ENCODE measurements at regions not wholly inside any gene's neighbourhood (a gene's known extent, or its start where the extent isn't known, plus 50 kb on each side); places are given as distances from the start of the nearest gene placed in this dataset.
A peak's percentile ranks its signal among the peaks of the same experiment; 100 is the strongest.

DNA sequence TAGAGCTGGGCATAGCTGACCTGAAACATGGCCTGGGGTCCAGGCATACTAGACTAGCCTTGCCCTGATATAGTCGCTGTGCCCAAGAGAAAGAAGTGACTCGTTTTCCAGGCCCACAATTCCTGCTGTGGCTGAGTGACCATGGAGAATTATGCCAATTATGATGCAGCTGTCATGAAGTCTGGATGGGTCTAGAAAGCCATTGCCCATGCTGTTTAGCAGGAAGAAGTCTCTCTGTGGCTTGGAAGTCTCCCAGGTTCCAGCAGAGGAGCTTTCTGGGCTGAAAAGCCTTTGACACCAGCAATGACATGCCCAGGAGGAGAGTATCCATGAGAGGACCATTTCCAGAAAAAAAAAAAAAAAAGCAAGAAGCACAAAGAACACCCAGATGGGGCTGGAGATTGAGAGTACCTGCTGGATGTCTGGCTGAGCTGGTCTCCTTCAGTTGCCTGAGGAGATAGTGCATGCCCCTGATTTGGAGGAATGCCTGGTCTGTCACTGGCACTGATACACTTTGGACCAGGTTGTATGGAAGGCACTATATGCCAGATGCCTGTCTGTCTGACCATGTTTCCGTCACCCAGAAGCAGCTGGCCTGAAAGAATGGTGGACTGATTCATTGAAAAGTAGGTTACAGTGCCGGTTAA lies 128.0 kb upstream of the EPB41L4A start:
- Histone ChIP-seq H3K36me3 (ENCODE audit: insufficient read depth, low read length) (no peaks in the 10 kb centered on the region), H3K27me3 (ENCODE audit: insufficient read depth, low read length) (peaks cover 6% of the 10 kb centered on the region), H2AFZ (ENCODE audit: low read length) (no peak overlapping the region), H3K9me3 (ENCODE audit: low read depth, low read length) (no peaks in the 10 kb centered on the region), H3K4me2 (ENCODE audit: insufficient read depth, low read length) (no peak overlapping the region), H3K4me3 (ENCODE audit: insufficient read depth, low read length) (no peak overlapping the region), H4K20me1 (ENCODE audit: insufficient read depth, low read length) (no peaks in the 10 kb centered on the region), H3K4me1 (ENCODE audit: insufficient read depth, low read length) (peaks cover 15% of the 10 kb centered on the region), H3K27ac (ENCODE audit: low read depth, low read length) (no peak overlapping the region), H3K79me2 (ENCODE audit: insufficient read depth, low read length) (no peaks in the 10 kb centered on the region)
- TF ChIP-seq, protein P1, sequence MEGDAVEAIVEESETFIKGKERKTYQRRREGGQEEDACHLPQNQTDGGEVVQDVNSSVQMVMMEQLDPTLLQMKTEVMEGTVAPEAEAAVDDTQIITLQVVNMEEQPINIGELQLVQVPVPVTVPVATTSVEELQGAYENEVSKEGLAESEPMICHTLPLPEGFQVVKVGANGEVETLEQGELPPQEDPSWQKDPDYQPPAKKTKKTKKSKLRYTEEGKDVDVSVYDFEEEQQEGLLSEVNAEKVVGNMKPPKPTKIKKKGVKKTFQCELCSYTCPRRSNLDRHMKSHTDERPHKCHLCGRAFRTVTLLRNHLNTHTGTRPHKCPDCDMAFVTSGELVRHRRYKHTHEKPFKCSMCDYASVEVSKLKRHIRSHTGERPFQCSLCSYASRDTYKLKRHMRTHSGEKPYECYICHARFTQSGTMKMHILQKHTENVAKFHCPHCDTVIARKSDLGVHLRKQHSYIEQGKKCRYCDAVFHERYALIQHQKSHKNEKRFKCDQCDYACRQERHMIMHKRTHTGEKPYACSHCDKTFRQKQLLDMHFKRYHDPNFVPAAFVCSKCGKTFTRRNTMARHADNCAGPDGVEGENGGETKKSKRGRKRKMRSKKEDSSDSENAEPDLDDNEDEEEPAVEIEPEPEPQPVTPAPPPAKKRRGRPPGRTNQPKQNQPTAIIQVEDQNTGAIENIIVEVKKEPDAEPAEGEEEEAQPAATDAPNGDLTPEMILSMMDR (IDR thresholded peaks at IDR 0.05; ENCODE audit: extremely low read depth, low read depth, low read length) = no peak
- no peak for DNase-seq (ENCODE audit: insufficient read length, low spot score, missing footprints)

DNA sequence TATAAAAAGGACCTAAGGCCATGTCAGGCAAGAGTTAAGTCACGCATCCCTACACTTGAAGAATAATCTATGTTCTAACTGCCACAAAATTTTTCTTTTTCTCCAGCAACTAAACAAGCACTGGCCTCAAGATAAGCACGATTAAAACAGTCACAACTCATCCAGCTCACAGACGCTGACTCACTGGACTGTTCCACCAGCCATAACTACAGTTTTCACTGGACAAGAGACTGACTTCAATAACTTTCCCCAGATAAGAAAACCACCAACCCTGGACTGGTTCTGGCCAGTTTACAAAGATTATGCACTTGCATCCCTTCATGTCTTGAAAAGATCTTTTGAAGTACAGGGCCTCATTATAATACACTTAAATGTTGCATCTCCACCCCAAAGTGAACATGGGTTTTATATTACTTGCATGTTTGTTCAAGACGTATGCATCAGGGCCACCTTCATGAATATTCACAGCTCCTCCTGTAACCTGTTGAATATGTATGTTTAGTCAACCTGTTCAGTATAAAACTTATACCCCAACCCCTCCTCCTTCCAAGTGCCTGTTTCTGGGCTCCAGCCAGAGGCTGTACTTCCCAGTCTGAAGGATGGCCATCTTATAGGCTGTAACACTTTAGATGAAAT lies 129.3 kb upstream of the EPB41L4A start:
- Histone ChIP-seq H3K79me2 (ENCODE audit: insufficient read depth, low read length) (no peaks in the 10 kb centered on the region), H4K20me1 (ENCODE audit: insufficient read depth, low read length) (no peaks in the 10 kb centered on the region), H3K9me3 (ENCODE audit: low read depth, low read length) (no peaks in the 10 kb centered on the region), H3K4me1 (ENCODE audit: insufficient read depth, low read length) (peaks cover 15% of the 10 kb centered on the region), H2AFZ (ENCODE audit: low read length) (no peak overlapping the region), H3K27ac (ENCODE audit: low read depth, low read length) (no peak overlapping the region), H3K27me3 (ENCODE audit: insufficient read depth, low read length) (peaks cover 6% of the 10 kb centered on the region), H3K4me3 (ENCODE audit: insufficient read depth, low read length) (no peak overlapping the region), H3K4me2 (ENCODE audit: insufficient read depth, low read length) (peak overlapping the region; percentile 3), H3K36me3 (ENCODE audit: insufficient read depth, low read length) (no peaks in the 10 kb centered on the region)
- peak; percentile 65 for DNase-seq (ENCODE audit: insufficient read length, low spot score, missing footprints)
- TF ChIP-seq, protein P1 (IDR thresholded peaks at IDR 0.05; ENCODE audit: extremely low read depth, low read depth, low read length) = no peak

- no peaks in the 10 kb centered on the region for H3K36me3 ChIP-seq (ENCODE audit: insufficient read depth, low read length)
- no peak overlapping the region for H3K27ac ChIP-seq (ENCODE audit: low read depth, low read length)
- peaks cover 15% of the 10 kb centered on the region for H3K4me1 ChIP-seq (ENCODE audit: insufficient read depth, low read length)
- no peaks in the 10 kb centered on the region for H3K79me2 ChIP-seq (ENCODE audit: insufficient read depth, low read length)
- no peak overlapping the region for H3K4me2 ChIP-seq (ENCODE audit: insufficient read depth, low read length)
- H3K9me3 ChIP-seq (ENCODE audit: low read depth, low read length) = no peaks in the 10 kb centered on the region
- H2AFZ ChIP-seq (ENCODE audit: low read length) = no peak overlapping the region
- no peaks in the 10 kb centered on the region for H4K20me1 ChIP-seq (ENCODE audit: insufficient read depth, low read length)
- no peak for DNase-seq (ENCODE audit: insufficient read length, low spot score, missing footprints)
- TF ChIP-seq, protein P1 (IDR thresholded peaks at IDR 0.05; ENCODE audit: extremely low read depth, low read depth, low read length) = no peak
- peaks cover 6% of the 10 kb centered on the region for H3K27me3 ChIP-seq (ENCODE audit: insufficient read depth, low read length)
- no peak overlapping the region for H3K4me3 ChIP-seq (ENCODE audit: insufficient read depth, low read length)
Measured at GRCh38 chr5:112549127-112549526, 130.1 kb upstream of the EPB41L4A start.

- H3K27ac ChIP-seq (ENCODE audit: low read depth, low read length) = no peak overlapping the region
- no peaks in the 10 kb centered on the region for H3K36me3 ChIP-seq (ENCODE audit: insufficient read depth, low read length)
- H3K4me1 ChIP-seq (ENCODE audit: insufficient read depth, low read length) = peaks cover 15% of the 10 kb centered on the region
- peaks cover 6% of the 10 kb centered on the region for H3K27me3 ChIP-seq (ENCODE audit: insufficient read depth, low read length)
- no peak overlapping the region for H2AFZ ChIP-seq (ENCODE audit: low read length)
- H4K20me1 ChIP-seq (ENCODE audit: insufficient read depth, low read length) = no peaks in the 10 kb centered on the region
- H3K4me2 ChIP-seq (ENCODE audit: insufficient read depth, low read length) = no peak overlapping the region
- no peak overlapping the region for H3K4me3 ChIP-seq (ENCODE audit: insufficient read depth, low read length)
- TF ChIP-seq, protein P1 (IDR thresholded peaks at IDR 0.05; ENCODE audit: extremely low read depth, low read depth, low read length) = no peak
- no peaks in the 10 kb centered on the region for H3K9me3 ChIP-seq (ENCODE audit: low read depth, low read length)
- no peak for DNase-seq (ENCODE audit: insufficient read length, low spot score, missing footprints)
- H3K79me2 ChIP-seq (ENCODE audit: insufficient read depth, low read length) = no peaks in the 10 kb centered on the region
Measured at GRCh38 chr5:112549605-112550166, 130.6 kb upstream of the EPB41L4A start.

Data from osteoblast (primary cell).